ENCODE measurements at regions not wholly inside any gene's neighbourhood (a gene's known extent, or its start where the extent isn't known, plus 50 kb on each side); places are given as distances from the start of the nearest gene placed in this dataset.

GRCh38 chr12:66879409-66879808, 200.5 kb upstream of the GRIP1 start:
- Mint-ChIP-seq H3K27ac (no peak overlapping the region), H3K4me3 (ENCODE audit: low read depth) (no peak overlapping the region), H3K27me3 (no peaks in the 10 kb centered on the region), H3K4me1 (ENCODE audit: low read depth) (no peaks in the 10 kb centered on the region), H3K36me3 (ENCODE audit: insufficient read depth) (no peaks in the 10 kb centered on the region), H3K9me3 (ENCODE audit: low read depth) (no peaks in the 10 kb centered on the region)
- no peak for TF ChIP-seq CTCF (IDR thresholded peaks at IDR 0.05; ENCODE audit: unreplicated experiment)
- no peak for DNase-seq (ENCODE audit: low spot score, unreplicated experiment)

- no peaks in the 10 kb centered on the region for H3K9me3 Mint-ChIP-seq (ENCODE audit: low read depth)
- DNase-seq (ENCODE audit: low spot score, unreplicated experiment): no peak
Measured at GRCh38 chr12:66881386-66881785, 202.5 kb upstream of the GRIP1 start.

GRCh38 chr12:66884091-66884490, 205.2 kb upstream of the GRIP1 start:
- no peak overlapping the region for H3K4me3 Mint-ChIP-seq (ENCODE audit: low read depth)
- H3K4me1 Mint-ChIP-seq (ENCODE audit: low read depth): no peaks in the 10 kb centered on the region
- no peak for TF ChIP-seq CTCF (IDR thresholded peaks at IDR 0.05; ENCODE audit: unreplicated experiment)
- no peaks in the 10 kb centered on the region for H3K9me3 Mint-ChIP-seq (ENCODE audit: low read depth)
- no peaks in the 10 kb centered on the region for H3K36me3 Mint-ChIP-seq (ENCODE audit: insufficient read depth)
- H3K27me3 Mint-ChIP-seq: no peaks in the 10 kb centered on the region
- no peak overlapping the region for H3K27ac Mint-ChIP-seq
- no peak for DNase-seq (ENCODE audit: low spot score, unreplicated experiment)

More at GRCh38 chr12:66881386-66881785, 202.5 kb upstream of the GRIP1 start:
- H3K4me3 Mint-ChIP-seq (ENCODE audit: low read depth): no peak overlapping the region
- no peak for TF ChIP-seq CTCF (IDR thresholded peaks at IDR 0.05; ENCODE audit: unreplicated experiment)
- no peaks in the 10 kb centered on the region for H3K36me3 Mint-ChIP-seq (ENCODE audit: insufficient read depth)
- no peaks in the 10 kb centered on the region for H3K4me1 Mint-ChIP-seq (ENCODE audit: low read depth)
- no peaks in the 10 kb centered on the region for H3K27me3 Mint-ChIP-seq
- no peak overlapping the region for H3K27ac Mint-ChIP-seq

- Mint-ChIP-seq H3K27ac (no peak overlapping the region), H3K27me3 (no peaks in the 10 kb centered on the region), H3K4me3 (ENCODE audit: low read depth) (no peak overlapping the region), H3K4me1 (ENCODE audit: low read depth) (no peaks in the 10 kb centered on the region), H3K36me3 (ENCODE audit: insufficient read depth) (no peaks in the 10 kb centered on the region), H3K9me3 (ENCODE audit: low read depth) (no peaks in the 10 kb centered on the region)
- DNase-seq (ENCODE audit: low spot score, unreplicated experiment): no peak
- no peak for TF ChIP-seq CTCF (IDR thresholded peaks at IDR 0.05; ENCODE audit: unreplicated experiment)
Measured at GRCh38 chr12:66885115-66885875, 206.4 kb upstream of the GRIP1 start.

GRCh38 chr12:66896797-66897196, 217.9 kb upstream of the GRIP1 start:
- Mint-ChIP-seq H3K27ac (no peak overlapping the region), H3K4me1 (ENCODE audit: low read depth) (no peaks in the 10 kb centered on the region), H3K27me3 (no peaks in the 10 kb centered on the region), H3K9me3 (ENCODE audit: low read depth) (no peaks in the 10 kb centered on the region), H3K4me3 (ENCODE audit: low read depth) (no peak overlapping the region), H3K36me3 (ENCODE audit: insufficient read depth) (no peaks in the 10 kb centered on the region)
- TF ChIP-seq CTCF (IDR thresholded peaks at IDR 0.05; ENCODE audit: unreplicated experiment): no peak
- no peak for DNase-seq (ENCODE audit: low spot score, unreplicated experiment)
